GM10248 (cell line): ENCODE measurements at regions not wholly inside any gene's neighbourhood (a gene's known extent, or its start where the extent isn't known, plus 50 kb on each side); places are given as distances from the start of the nearest gene placed in this dataset.

Experiments
- CTCF ChIA-PET: fragments of 300-600 bp; sonication (Branson Sonifier 250); formaldehyde crosslinking; extraction: SDS; loops from one replicate; lab custom pipeline; 2021; ENCODE audit warnings: antibody characterized with exemption; lab: Yijun Ruan, JAX
- POLR2A ChIA-PET: fragments of 350-650 bp; sonication (Branson Sonifier 250); formaldehyde crosslinking; extraction: SDS; loops from one replicate; lab custom pipeline; 2020; ENCODE audit warnings: antibody characterized with exemption; lab: Yijun Ruan, JAX
- DNase-seq: peaks from one replicate; pipeline ENCODE4 v3.0.0; 2012; ENCODE audit errors: extremely low spot score
- TF ChIP-seq, protein P1 (sequence below): IDR thresholded peaks from 2 replicates; pipeline ENCODE4 v1.5.1; 2012; ENCODE audit warnings: mild to moderate bottlenecking, low read depth; ENCODE audit errors: extremely low read depth, missing control alignments, control extremely low read depth

DNA sequence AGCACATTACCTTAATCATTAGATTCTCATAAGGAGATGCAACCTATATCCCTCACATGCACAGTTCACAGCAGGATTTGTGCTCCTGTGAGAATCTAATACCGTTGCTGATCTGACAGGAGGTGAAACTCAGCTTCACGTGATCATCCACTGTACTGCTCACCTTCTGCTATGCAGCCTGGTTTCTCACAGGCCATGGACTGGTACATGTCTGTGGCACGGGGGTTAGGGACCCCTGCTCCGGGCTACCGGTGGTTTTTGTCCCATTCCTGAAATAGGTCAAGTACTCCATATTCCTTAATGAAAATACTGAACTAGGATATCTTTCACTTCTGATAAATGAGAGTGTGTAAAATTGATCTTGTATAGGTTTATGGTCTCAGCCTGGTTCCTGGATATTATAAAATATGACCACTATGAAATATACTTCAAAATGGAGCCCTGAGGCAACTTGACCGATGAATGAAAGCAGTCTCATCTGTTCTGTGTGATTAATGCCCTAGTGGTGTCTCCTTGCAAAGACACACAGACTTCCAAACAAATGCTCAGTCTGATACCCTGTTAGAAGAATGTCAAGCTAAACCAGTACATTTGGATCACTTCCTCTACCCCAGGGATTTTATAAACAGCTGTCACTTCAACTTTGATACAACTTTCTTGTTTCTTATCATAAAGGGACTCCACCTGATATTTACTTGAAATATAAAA, 492.9 kb upstream of the ANO3 start:
- POLR2A ChIA-PET = no interaction called here
- DNase-seq = no peak
- CTCF ChIA-PET = no interaction called here
- TF ChIP-seq, protein P1, sequence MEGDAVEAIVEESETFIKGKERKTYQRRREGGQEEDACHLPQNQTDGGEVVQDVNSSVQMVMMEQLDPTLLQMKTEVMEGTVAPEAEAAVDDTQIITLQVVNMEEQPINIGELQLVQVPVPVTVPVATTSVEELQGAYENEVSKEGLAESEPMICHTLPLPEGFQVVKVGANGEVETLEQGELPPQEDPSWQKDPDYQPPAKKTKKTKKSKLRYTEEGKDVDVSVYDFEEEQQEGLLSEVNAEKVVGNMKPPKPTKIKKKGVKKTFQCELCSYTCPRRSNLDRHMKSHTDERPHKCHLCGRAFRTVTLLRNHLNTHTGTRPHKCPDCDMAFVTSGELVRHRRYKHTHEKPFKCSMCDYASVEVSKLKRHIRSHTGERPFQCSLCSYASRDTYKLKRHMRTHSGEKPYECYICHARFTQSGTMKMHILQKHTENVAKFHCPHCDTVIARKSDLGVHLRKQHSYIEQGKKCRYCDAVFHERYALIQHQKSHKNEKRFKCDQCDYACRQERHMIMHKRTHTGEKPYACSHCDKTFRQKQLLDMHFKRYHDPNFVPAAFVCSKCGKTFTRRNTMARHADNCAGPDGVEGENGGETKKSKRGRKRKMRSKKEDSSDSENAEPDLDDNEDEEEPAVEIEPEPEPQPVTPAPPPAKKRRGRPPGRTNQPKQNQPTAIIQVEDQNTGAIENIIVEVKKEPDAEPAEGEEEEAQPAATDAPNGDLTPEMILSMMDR = no peak

GRCh38 chr11:25844811-25845210, 487.1 kb upstream of the ANO3 start:
- POLR2A ChIA-PET = no interaction called here
- TF ChIP-seq, protein P1 = no peak
- CTCF ChIA-PET = no interaction called here
- no peak for DNase-seq

DNA sequence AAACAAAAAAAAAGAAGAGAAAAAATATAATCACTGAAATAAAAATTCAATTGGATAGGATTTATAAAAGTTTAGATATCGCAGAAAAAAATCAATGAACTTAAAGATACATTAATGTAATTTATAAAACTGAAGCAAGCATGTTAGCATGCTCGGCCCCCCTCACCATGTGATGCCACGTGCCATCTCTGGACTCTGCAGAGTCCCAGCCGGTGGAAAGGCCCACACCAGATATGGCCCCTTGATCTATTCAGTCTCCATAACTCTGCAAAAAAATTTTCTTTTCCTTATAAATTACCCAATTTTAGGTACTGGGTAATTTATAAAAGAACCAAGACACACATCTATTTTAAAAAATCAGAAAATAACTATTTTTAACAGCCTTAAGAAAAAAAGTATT, 476.0 kb upstream of the ANO3 start:
- ChIA-PET CTCF (no interaction called here), POLR2A (no interaction called here)
- TF ChIP-seq, protein P1 = no peak
- no peak for DNase-seq

DNA sequence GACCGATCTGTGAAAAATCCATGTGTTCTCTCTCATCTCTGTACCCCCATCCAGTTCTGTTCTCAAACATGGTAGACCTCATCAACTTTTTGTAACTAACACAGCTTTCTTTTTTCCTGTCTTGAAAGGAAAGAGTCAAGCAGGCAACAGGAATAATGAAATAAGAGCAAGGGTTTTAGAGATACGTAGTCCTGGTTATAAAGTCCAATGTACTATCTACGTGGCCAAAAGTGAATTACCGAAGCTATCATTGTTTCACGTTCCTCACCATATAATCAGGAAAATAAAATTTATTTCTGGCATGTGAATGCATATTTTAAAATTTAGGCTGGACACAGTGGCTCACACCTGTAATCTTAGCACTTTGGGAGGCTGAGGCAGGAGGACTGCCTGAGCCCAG, 472.2 kb upstream of the ANO3 start:
- ChIA-PET CTCF (no interaction called here), POLR2A (no interaction called here)
- TF ChIP-seq, protein P1 = no peak
- no peak for DNase-seq

- TF ChIP-seq, protein P1 = no peak
- no peak for DNase-seq
- CTCF ChIA-PET = no interaction called here
- POLR2A ChIA-PET = no interaction called here
These were observed 471.1 kb upstream of the ANO3 start for GRCh38 chr11:25860677-25861450.

DNA sequence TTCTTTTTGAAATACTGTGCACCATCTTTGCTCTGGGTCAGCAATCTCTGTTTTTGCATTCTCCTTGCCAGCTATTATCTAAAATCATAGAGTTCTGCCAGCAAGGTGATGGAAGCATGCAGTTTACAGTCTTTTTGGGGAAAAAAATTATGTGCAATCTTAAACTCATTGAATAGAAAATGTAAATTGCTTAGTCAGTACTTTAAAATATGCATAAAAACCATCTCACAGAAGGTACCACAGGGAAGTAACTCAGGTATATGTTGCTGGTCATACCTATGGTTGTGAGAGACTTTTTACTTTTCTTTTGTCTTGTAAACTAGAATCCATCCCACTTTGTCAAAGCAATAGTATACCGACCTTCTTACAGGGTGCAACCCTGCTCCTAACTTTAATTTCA, 469.8 kb upstream of the ANO3 start:
- no peak for DNase-seq
- ChIA-PET POLR2A (no interaction called here), CTCF (no interaction called here)
- TF ChIP-seq, protein P1 = no peak
